HG02840 (cell line): ENCODE measurements at regions not wholly inside any gene's neighbourhood (a gene's known extent, or its start where the extent isn't known, plus 50 kb on each side); places are given as distances from the start of the nearest gene placed in this dataset.

Experiments used
- ATAC-seq: cut with Tn5 transposase; IDR thresholded peaks from one replicate; pipeline ENCODE4 v1.9.1; 2021; ENCODE audit warnings: mild to moderate bottlenecking, moderate library complexity, moderate number of reproducible peaks; ENCODE audit not compliant: unreplicated experiment, low FRiP score

DNA sequence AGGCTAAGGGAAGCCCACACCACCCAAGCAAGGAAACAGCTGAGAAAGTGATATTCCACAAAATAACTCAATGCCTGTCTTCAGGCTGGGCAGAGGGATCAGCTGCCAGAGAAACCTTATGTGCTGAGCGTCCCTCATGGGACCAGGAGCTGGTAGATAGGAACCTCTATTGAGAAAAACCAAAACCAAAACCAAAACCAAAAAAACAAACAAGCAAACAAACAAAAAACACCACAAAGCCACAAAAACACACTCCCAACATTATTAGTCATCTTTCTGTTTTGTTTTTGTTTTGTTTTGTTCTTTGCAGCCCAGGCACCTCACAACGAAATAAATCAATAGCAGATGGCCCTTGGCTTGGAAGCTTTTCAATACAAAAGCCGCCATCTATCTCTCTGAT, 760.8 kb upstream of the CELF2 start:
- ATAC-seq, result no peak

DNA sequence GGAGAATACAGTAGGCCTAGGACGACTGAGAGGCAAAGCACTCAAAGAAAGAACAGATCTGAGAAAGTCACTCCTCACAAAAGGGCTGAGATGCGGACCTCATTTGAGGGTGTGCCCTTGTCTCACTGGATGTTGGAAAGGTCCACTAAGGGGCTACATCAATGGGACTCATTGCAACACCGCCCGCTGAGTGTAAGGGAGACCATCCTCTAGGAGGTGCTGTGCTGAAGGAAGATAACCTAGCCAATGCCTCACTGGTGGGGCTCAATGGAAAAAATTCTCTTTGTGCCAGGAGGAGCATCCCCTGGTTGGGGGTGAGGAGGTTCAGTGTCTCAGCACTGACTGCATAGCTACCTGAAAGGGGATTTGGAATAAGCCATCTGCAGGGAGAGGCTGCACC, 758.7 kb upstream of the CELF2 start:
- no peak for ATAC-seq

DNA sequence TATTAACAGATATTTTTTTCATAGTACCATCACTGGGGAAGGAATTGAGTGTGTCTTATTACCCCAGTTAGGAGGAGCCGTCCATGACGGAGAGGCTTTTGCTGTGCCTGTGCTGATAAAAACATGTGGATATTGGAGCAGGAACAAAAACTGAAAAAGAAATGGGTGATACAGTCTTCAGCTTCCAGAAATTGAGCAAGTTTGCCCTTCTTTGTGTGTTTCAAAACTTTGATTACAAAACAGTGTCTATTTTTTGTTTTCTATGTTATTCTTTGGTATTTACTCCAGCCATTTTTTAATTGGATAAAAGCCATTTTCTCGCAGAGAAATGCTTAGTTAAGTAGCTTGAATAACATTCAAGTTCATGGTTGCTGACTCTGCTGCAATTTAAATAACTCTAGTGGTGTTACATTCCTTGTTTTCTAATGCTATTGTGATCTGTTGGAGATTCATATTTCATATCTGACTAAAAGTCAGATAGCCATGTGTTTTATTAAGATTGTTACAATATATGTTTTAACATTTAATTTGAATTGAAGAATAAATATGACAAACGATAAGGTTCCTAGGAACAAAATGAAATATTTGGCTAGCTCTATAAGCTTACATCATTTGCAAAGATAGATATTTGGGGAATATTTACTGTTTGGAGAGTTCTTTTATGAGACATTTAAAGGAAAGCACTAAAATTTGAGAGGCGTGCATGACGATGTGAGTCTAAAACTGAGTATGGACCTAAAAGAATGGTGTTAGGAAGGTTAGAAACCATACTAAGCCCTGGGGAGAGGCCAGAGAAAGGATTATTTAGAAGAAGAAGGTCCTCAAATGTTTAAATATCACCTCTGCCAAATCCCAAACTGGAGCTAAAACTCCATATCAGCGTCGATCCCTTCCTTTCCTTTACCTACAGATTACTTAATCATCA, 747.3 kb upstream of the CELF2 start:
- no peak for ATAC-seq

DNA sequence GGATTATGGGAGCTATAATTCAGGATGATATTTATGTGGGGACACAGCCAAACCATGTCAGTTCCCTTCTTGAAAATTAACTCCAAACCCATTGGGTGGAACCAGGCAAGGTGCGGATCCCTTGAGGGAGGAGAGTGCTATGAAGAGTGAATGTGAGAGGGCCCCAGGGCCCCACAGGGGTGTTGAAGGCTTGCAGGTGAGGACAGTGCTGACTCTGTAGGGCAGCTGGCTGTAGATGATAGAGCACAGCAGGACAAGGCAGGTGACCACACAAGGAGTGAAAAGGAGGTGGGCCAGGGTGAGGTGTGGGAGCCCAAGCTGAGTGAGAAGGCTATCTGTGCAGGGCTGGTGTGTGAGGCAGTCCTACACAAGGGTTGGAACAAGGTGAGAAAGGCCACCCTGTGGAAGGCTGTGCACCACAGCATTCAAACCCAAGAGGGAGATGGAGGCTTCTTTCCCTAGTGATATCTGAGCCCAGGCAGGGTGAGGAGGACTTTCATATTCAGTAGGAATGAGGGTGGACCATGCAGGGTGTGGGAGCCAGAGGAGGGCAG, 746.0 kb upstream of the CELF2 start:
- ATAC-seq, result no peak

DNA sequence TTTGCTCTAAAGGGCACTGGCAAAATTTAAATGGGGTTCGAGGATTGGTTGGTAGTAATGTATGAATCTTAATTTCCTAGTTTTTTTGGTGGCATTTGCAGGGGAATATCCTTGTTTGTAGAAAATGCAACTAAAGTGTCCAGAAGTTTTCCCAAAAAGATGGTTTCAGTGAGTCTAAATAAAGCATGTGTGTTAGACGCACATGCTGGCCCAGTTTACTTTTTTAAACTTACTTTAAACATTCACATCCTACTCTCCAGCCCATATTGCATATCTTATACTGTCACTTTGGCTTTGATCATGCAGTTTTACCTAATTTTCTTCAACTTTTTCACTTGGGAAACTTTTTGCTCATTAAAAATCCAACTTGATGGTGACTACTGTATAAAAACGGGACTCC, 744.0 kb upstream of the CELF2 start:
- ATAC-seq, result no peak

DNA sequence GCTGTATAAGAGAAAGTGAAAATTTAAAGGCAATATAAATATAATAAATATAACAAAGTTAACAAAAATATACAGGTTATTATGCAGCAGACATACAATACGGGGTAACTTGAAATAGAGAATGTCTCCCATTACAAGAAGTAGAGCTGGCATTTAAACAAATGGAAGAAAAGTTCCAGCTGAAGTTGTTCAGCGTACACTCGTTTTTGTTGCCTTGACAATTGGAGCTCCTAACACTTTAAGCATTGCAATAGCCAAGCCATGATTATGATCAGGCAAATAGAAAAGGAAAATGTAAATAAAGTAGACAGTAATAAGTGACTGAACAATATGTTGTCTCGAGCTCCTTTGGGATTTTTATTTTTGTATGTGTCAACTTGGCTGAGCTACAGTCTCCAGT, 737.8 kb upstream of the CELF2 start:
- ATAC-seq, result no peak

DNA sequence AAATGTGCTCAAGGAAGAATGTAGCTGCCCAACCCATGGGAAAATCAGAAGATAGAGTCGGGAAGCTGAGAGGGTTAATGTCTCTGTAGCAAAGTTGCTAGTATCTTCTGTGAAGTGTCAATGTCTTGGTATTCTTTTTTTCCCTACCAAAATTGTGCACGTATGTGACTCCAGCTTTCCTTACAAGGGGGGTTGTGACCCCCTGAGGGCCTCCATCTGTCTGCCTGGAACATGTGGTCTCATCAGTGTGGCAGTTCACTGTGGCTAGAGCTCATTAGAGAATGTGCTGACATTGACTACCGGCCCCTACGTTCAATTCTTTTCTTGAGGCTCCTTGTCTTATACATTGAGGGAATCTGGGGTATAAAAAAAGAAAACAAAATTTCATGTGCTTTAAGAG, 725.2 kb upstream of the CELF2 start:
- ATAC-seq, result no peak

DNA sequence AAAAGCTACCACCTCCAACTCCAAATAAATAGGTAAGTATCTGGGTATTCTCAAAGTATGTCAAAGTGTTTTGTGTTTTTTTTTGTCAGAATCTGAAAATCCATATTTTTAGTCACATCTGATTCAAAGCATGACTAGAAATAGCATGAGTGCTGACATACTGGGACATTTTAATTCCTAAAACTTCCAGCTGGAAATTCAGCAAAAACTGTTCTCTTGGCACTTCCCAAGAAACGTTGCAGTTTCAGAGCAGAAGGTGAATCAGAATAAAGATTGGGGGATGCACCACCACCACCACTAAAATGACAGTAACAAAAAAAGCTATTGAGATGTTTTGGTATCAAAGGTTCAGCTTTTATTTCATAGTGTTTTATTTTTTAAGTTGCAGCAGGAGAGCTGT, 724.6 kb upstream of the CELF2 start:
- ATAC-seq, result no peak

DNA sequence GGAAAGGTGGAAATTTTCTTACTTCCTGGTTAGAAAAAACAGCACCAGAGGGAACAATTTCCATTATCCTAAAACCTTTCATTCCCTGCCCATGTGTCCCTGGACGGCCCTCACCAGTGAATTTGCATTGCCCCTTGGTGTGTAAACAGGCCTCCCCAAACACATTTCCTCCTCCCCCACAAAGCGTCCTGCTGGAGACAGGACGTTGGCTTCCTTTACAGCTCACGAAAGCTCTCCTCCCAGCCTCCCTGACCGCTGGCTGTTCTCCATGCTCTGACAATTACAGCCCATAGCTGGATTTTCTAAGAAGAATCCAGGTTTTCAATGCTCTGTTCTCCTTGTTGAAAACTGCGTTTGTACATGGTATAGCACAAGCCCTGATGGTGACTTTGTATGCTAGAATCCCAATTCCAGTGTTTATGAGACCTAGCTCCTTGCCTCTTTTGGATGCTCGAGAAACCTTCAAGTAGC, 724.2 kb upstream of the CELF2 start:
- ATAC-seq, result no peak

DNA sequence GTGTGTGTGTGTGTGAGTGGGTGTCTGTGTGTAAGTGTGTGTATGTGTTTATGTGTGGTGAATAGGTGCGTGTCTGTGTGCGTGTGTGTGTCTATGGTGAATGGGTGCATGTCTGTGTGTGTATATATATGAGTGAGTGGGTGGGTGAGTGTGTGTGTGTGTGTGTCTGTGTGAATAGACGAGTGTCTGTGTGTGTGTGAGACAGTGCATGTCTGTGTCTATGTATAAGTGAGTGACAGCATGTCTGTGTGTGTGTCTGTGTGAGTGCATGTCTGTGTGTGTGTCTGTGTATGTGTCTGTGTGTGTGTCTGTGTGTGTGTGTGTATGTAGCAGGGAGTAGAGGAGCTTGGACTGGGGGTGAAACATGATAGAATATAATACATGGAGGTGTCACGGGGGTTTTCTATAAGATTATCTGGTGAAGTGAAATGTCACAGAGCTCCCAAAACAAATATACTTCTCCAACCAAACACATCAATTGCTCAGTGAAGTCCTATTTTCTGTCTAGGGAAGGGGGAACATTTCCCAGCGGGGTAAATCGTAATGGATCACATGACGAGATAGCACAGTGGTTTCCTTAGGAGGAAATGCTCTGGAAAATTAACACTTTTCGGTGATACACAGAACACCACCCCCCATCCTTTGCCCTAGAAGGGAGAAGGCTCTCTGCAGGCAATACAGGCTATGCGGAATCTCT, 723.3 kb upstream of the CELF2 start:
- no peak for ATAC-seq

DNA sequence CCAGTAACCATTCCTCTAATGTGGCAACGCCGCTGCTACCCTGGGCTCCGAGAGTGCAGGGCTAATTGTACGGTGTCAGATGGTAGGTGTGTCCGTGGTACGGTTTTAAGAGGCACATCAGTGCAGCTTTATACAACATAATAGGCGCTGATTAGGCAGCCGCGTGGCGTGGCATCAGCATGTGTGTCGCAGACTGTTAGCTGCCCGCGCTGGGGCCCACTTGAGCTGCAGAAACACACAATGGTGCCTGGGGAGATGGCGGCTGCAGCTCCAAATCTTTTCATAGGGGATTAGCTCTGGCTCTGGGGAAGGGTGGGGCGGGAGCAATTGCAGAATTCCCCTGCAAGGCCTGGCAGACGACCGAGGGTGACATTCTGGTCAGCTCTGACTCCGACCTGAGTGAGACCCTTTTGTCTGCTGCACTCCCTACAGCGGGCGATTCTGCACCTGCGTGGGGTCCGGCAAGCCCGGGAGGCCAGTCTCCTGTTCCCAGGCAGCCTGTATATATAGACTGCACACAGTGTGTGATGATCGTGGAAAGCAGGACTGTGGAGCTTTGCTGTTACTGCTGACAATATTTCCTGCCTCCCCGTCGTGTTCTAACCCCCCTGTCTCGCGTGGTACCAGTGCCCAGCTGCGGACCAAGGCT, 722.7 kb upstream of the CELF2 start:
- ATAC-seq, result no peak

DNA sequence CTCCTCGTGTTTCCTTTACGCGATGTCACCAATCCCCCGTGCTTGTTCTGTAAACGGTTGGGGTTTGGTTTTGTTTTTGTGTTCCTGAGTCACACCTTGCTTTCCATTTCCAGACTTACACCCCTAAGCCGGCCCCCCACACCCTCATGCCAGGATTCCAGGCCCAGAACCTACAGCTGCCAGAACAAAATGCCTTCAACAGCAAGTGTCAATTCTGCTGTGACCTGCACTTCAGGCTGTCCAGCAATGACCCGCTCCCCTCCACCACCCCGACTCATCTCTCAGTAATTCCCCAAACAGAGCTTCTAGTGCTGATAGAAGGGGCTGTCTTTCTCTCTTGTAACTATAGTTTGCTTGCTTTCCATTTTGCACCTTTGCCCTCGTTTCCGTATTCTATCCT, 722.1 kb upstream of the CELF2 start:
- ATAC-seq, result no peak

DNA sequence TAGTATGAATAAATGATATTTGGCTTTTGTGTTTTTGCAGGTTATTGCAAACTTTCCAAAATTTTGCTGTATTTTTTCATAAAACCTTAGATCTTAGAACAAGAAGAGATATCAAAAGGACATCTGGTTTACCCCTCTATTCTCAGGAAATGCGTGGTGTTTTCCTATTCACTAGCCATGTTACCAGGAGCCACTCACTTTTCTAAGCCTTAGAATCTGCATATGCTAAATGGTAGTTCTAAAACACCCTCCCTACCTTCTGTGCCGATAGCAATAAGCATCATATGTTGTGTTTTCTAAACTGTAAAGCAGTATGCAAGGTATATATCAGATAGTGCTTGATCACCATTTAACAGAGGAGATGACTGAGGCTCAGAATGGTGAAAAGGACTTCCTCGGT, 715.0 kb upstream of the CELF2 start:
- no peak for ATAC-seq

DNA sequence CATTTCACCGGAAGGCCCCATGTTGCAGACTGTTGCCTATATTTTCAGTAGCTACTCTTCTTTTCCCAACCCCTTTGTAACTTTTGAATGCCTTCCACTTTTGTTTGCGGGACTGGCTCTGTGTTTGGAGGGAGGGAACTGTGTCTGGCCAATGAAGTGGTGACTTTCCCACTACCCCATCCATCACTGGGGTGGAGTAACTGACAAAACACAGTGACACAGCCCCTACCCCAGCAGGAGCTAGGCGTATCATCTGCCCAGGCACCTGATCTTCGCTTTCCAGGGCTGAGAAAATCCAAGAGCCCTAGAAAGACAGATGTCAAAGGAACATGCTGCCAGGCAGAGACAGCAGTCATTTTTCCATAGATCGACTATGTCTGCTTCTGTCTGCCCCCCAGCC, 710.6 kb upstream of the CELF2 start:
- ATAC-seq, result no peak

DNA sequence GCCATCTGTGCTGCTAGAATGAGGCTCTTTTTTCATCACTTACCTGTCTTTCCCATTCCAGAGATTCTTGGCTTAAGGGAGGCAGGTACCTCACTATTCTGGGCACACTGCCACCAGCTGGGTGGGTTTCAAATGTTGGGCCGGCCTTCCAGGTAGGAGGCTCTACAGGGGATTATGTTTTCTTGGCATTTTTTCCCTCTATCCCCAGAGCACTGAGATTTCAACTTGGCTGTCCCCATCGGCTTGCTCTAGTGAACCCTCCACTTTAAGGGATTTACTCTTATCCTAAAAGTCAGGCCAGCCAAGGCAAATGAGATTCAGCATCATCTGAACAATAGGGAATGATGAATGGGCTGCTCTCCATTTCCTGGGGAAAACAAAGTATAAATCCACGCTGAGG, 710.1 kb upstream of the CELF2 start:
- ATAC-seq, result no peak

DNA sequence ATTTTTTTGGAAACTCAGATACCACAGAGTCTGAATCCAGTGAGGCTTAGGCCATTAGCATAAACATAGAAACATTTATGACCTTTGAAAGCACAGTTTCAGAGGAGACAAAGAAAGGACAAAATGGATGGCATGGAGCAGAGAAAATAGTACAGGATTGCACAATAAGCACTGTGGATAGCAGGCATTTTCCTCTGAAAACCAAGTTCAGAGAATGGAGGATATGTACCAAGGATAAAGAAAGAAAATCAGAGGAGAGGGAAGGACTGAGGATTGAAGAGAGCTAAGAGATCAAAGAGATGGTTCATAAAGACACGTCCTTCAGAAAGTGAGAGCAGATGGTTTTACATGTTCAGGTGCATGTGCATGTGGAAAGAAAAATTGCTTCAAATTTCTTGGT, 707.2 kb upstream of the CELF2 start:
- no peak for ATAC-seq

DNA sequence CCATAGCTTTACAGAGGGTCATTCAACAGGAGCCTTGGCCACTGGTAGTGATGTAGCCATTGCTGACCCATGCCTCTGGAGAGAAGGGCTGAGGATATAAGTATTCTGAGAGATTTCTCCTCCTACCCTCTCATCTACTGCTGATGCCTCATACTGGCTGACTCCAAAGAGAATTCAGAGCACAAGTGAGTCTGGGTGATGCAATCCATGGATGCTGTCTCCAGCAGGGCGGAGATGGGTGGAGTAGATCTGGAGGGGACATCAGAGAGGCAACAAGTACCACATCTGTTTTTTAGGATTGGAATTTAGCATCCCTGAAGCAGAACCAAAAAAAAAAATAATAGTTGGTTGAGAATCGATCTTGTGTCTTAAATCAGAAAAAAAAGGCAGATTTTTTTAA, 705.7 kb upstream of the CELF2 start:
- no peak for ATAC-seq

DNA sequence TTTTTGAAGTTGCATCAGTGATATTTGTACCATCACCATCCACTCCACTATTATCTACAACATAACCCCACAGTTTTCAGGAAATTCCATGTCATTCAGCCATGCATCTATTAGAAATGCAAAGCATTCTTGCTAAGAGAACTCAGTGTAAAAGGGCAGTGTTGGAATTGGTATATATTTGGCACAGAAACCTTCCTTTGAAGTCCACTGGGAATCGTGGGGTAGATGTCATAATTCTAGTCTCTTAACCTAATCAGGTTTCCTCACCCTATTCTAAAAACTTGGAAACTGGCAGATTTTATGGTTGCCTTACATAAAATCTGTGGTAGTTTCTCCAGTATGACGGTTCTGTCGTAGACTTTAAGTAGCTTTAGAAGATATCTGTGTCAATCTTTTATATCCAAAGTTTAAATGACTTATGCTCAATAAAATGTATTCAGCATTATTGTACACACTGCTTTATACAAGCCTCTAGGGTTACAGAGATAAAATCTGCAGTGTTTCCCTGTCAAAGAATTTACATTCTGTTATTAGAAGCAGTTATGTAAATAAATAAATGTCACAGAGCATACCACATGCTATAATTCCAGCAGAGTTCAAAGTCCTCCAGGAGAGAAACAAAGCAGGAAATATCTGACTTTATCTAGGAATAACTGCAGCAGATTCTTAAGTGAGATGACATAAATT, 704.4 kb upstream of the CELF2 start:
- no peak for ATAC-seq

DNA sequence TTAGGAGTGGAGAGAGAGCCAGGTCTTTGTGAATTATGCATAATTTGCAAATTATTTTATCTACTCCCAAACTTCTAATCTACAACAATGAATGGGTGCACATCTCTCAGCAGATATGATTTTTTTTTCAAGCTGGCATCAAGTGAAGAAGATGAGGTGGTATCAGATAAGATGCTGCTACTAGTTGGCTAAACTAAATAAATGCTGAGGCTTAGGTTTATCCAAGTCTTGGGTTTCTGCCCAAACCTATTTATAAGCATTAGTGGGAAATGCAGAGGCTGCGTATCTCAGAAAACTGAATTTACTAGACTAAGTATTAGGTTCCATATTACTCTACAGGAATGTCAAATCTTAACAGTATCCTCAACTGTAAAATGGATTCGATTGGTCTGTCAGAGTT, 703.0 kb upstream of the CELF2 start:
- ATAC-seq, result no peak

DNA sequence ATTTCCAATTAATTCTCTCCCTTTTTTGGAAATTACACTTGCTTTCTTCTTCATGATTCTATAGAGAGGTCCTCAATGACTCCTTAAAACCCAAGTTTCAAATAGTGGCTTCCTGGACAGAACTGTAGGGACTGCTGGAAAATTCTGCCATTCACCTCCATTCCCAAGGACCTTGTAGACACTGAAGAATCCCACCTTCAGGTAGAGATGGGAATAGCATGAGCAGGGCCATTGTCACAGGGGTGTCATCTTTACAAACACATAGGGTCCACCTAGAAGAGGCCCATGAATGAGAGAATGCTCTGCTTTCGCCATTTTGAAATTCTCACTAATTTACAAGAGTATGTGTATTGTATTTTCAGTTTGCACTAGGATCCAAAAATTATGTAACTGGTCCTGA, 701.7 kb upstream of the CELF2 start:
- no peak for ATAC-seq

DNA sequence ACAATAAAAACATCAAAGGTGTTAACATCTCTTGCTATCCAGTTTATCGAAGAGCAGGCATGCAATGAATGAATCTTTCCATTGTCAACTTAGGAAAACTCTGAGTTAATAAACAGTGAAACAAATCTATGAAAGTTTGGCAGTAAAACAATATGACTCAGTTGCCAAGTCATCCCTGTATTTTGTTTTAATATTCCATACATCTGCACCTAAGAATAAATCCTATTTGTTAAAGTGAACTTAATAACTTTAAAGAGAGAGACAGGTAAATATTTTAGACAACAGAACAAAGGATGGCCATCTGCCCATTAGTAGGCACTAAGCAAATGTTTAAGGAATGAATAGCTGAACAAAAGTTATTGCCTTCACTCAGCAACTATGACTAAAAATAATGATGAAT, 700.5 kb upstream of the CELF2 start:
- no peak for ATAC-seq
